ENCODE measurements at regions not wholly inside any gene's neighbourhood (a gene's known extent, or its start where the extent isn't known, plus 50 kb on each side); places are given as distances from the start of the nearest gene placed in this dataset.

DNA sequence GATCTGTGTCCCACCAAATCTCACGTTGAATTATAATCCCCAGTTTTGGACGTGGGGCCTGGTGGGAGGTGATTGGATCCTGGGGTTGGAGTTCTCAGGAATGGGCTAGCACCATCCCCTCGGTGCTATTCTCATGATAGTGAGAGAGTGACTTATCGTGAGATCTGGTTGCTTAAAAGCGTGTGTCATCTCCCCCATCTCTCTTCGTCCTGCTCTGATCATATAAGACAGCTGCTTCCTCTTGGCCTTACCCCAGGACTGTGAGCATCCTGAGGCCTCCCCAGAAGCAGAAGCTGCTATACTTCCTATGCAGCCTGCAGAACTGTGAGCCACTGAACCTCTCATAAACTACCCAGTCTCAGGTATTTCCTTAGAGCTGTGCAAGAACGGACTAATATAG, 163.7 kb upstream of the NDUFV2 start:
- Mint-ChIP-seq H3K27me3 (no peaks in the 10 kb centered on the region), H3K4me1 (ENCODE audit: low read depth) (no peaks in the 10 kb centered on the region), H3K9me3 (no peaks in the 10 kb centered on the region), H3K36me3 (ENCODE audit: low read depth) (no peaks in the 10 kb centered on the region), H3K27ac (no peak overlapping the region), H3K4me3 (no peak overlapping the region)
- DNase-seq: no peak
- ChIA-PET CTCF (interaction anchor here (1.3 kb wide), 1 partner anchor 21 kb away, joined by 3 read pairs; no protein-coding TSS in a partner anchor), POLR2A (no interaction called here)
- TF ChIP-seq, protein P1, sequence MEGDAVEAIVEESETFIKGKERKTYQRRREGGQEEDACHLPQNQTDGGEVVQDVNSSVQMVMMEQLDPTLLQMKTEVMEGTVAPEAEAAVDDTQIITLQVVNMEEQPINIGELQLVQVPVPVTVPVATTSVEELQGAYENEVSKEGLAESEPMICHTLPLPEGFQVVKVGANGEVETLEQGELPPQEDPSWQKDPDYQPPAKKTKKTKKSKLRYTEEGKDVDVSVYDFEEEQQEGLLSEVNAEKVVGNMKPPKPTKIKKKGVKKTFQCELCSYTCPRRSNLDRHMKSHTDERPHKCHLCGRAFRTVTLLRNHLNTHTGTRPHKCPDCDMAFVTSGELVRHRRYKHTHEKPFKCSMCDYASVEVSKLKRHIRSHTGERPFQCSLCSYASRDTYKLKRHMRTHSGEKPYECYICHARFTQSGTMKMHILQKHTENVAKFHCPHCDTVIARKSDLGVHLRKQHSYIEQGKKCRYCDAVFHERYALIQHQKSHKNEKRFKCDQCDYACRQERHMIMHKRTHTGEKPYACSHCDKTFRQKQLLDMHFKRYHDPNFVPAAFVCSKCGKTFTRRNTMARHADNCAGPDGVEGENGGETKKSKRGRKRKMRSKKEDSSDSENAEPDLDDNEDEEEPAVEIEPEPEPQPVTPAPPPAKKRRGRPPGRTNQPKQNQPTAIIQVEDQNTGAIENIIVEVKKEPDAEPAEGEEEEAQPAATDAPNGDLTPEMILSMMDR (IDR thresholded peaks at IDR 0.05): no peak
- intact Hi-C loops (cut with micrococcal nuclease): no loop called here
- no peak for ATAC-seq

DNA sequence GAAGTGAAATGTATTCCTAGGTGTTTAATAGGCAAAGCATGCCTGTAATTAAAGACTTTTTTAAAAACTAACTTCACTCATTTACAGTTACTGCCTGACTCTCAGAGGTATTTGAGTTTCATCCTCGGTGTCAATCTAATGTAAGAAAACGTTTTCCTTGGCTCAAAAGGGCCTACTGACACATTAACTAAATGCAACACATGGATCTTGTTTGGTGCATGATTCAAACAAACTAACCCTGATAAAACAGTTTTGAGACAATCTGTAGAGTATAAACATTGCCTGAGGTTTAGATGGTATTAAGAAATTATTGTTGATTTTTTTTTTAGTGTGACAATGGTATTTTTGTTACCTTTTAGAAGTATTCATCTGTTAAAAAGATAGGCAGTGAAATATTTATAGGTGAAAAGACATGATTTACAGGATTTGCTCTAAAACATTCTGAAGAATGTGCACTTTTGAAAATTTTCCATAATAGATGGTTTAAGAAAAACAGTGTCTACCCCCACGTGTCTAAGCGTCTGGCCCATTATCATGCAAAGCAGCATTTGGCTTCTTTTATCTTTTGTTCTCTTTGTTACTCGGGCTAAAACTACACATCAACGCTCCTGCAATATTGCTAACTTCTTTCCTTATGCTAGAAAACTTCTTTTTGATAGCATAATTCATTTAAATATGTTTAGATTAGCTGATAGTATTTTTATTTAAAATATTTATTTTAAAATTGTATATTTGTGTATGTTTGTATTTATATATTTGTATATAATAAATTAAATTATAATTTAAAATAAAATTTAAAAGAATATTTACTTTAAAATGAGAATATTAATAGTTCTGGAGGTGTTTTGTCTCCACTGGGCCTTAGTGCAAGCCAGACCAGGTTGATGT, 160.2 kb upstream of the NDUFV2 start:
- TF ChIP-seq, protein P1 (IDR thresholded peaks at IDR 0.05): no peak
- Mint-ChIP-seq H3K36me3 (ENCODE audit: low read depth) (no peaks in the 10 kb centered on the region), H3K9me3 (no peaks in the 10 kb centered on the region), H3K4me3 (no peak overlapping the region), H3K27ac (no peak overlapping the region), H3K4me1 (ENCODE audit: low read depth) (no peaks in the 10 kb centered on the region), H3K27me3 (no peaks in the 10 kb centered on the region)
- intact Hi-C loops (cut with micrococcal nuclease): no loop called here
- ChIA-PET CTCF (interaction anchor here (1.7 kb wide), 1 partner anchor 46 kb away, joined by 4 read pairs; no protein-coding TSS in a partner anchor), POLR2A (no interaction called here)
- no peak for DNase-seq
- no peak for ATAC-seq

DNA sequence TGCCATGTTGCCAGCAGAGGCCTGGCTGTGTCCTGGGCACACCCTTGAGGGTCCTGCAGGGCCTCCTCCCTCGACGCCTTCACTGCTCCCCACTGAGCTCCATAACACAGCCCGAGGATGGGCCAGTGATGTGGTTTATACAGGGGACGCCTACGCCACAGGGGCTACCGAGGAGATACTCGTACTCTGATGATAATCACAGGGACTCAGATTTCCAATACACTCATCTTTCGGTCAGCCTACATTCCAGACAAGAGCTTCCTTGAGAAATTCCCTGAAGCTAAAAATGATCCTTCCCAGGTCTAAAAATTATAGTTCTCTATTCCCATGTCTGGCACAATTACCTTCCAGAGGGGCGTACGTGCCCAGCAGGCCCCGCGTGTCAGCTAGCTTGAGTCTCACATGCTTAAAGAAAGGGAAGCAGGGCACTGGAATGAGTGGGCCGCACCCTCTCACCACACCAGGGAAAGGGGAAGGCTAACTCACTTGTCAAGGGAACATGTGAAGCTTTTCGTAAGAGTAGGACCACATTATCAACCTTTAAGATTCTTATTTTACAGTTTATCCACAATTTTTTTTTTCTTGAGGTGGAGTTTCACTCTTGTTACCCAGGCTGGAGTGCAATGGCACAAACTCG, 159.5 kb upstream of the NDUFV2 start:
- no peak overlapping the region for H3K4me3 Mint-ChIP-seq
- no peaks in the 10 kb centered on the region for H3K9me3 Mint-ChIP-seq
- ChIA-PET CTCF (interaction anchor here (1.7 kb wide), 1 partner anchor 45 kb away, joined by 4 read pairs; no protein-coding TSS in a partner anchor), POLR2A (no interaction called here)
- TF ChIP-seq, protein P1 (IDR thresholded peaks at IDR 0.05): no peak
- no peak for ATAC-seq
- no peaks in the 10 kb centered on the region for H3K4me1 Mint-ChIP-seq (ENCODE audit: low read depth)
- H3K27me3 Mint-ChIP-seq: no peaks in the 10 kb centered on the region
- intact Hi-C loops (cut with micrococcal nuclease): no loop called here
- H3K27ac Mint-ChIP-seq: no peak overlapping the region
- DNase-seq: no peak
- H3K36me3 Mint-ChIP-seq (ENCODE audit: low read depth): no peaks in the 10 kb centered on the region

DNA sequence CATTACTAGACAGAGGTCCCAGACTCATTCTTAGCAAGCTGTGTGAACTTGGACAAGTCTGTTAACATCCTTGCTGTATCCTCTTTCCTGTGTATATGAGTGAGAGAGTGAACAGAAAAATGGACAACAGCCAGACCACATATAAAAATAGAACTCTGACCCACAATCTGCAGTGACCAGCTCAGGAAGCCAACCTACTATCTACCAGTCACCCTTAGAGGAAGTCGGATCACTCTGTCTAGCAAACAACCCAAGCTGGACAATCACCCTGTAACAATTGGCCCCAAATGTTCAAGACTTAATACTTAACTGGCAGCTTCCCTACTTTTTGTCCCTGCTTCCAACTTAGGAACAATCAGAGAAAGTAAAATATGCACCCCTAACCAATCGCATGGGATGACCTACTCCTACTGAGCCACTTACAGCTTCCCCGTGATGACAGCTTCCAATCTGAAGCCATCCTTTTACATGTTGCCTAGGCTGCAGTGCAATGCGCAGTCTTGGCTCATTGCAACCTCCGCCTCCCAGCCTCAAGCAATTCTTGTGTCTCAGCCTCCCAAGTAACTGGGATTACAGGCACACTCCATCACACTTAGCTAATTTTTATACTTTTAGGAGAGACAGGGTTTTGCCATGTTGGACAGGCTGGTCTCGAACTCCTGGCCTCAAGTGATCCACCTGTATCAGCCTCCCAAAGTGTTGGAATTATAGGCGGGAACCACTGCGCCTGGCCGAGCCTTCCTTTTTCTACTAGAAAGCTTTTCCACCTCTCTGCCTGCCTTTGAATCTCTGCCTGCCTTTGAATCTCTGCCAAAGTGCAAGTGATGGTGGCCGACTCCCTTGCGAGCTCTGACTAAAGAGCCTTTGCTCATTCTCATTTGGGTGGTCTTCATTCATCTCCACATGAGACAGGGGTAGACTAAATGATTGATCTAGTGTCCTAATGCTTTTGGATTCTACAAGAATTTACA, 158.3 kb upstream of the NDUFV2 start:
- Mint-ChIP-seq H3K27ac (no peak overlapping the region), H3K36me3 (ENCODE audit: low read depth) (no peaks in the 10 kb centered on the region), H3K4me1 (ENCODE audit: low read depth) (no peaks in the 10 kb centered on the region), H3K9me3 (no peaks in the 10 kb centered on the region), H3K4me3 (no peak overlapping the region), H3K27me3 (no peaks in the 10 kb centered on the region)
- CTCF ChIA-PET: interaction anchor here (1.7 kb wide), 1 partner anchor 44 kb away, joined by 4 read pairs; no protein-coding TSS in a partner anchor
- DNase-seq (no peak), ATAC-seq (no peak)
- intact Hi-C loops (cut with micrococcal nuclease): no loop called here
- POLR2A ChIA-PET: no interaction called here
- TF ChIP-seq, protein P1 (IDR thresholded peaks at IDR 0.05): no peak
